Fibroblast of the aortic adventitia (primary cell): ENCODE measurements at regions not wholly inside any gene's neighbourhood (a gene's known extent, or its start where the extent isn't known, plus 50 kb on each side); places are given as distances from the start of the nearest gene placed in this dataset.
A peak's percentile ranks its signal among the peaks of the same experiment; 100 is the strongest.
"Not testable (repeated sequence)": the region's sequence is repeated elsewhere in the genome, so short reads cannot be mapped to it uniquely, and the experiment has no call there.

Source experiments
- DNase-seq: peaks from one replicate; pipeline ENCODE4 v3.0.0-alpha.2; 2010; ENCODE audit warnings: low read depth
- H3K4me3 ChIP-seq: 2 replicates; pipeline ENCODE4 v1.5.1; 2011; ENCODE audit warnings: low read depth, mild to moderate bottlenecking, control low read depth, low read length, moderate library complexity
- TF ChIP-seq, protein P1 (sequence below): IDR thresholded peaks from 2 replicates; pipeline ENCODE4 v1.5.1; 2011; ENCODE audit warnings: mild to moderate bottlenecking, low read length, control low read depth, inconsistent platforms; ENCODE audit not compliant: insufficient read depth

DNA sequence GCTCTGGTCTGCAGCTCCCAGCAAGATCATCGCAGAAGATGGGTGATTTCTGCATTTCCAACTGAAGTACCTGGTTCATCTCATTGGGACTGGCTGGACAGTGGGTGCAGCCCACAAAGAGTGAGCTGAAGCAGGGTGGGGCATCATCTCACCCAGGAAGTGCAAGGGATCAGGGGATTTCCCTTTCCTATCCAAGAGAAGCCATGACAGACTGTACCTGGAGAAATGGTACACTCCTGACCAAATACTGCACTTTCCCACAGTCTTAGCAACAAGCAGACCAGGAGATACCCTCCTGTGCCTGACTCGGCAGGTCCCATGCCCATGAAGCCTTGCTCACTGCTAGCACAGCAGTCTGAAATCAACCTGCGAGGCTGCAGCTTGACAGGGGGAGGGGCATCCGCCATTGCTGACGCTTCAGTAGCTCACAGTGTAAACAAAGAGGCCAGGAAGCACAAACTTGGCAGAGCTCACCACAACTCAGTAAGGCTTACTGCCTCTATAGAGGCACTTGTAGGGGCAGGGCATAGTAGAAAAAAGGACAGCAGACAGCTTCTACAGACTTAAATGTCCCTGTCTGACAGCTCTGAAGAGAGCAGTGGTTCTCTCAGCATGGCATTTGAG lies 60.5 kb downstream of the AREG start:
- DNase-seq, result peak; percentile 36
- H3K4me3 ChIP-seq, result not testable (repeated sequence)

DNA sequence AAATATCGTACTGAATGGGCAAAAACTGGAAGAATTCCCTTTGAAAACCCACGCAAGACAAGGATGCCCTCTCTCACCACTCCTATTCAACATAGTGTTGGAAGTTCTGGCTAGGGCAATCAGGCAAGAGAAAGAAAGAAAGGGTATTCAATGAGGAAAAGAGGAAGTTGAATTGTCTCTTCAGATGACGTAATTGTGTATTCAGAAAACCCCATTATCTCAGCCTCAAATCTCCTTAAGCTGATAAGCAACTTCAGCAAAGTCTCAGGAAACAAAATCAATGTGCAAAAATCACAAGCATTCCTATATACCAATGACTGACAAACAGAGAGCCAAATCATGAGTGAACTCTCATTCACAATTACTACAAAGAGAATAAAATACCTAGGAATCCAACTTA lies 64.4 kb downstream of the AREG start:
- H3K4me3 ChIP-seq, DNase-seq: not testable (repeated sequence)

DNA sequence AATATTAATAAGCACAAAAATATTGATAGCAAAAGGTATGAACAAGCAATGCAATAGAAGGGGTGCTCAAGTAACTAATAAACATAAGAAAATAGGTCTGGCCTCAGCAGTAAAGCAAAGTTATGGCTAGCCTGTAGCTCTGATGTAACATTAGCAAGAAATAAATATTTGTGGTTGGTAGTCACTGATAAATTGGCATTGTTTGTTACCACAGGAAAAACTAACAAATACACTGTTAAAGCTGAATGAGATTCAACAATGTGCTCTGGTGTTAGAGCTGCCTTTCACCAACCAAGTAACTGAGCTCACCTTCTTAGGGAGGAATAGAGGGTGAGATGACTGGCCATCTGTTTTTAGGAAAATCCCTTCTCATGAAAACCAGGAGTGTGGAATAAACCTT lies 71.4 kb downstream of the AREG start:
- DNase-seq, result peak; percentile 40
- TF ChIP-seq, protein P1, sequence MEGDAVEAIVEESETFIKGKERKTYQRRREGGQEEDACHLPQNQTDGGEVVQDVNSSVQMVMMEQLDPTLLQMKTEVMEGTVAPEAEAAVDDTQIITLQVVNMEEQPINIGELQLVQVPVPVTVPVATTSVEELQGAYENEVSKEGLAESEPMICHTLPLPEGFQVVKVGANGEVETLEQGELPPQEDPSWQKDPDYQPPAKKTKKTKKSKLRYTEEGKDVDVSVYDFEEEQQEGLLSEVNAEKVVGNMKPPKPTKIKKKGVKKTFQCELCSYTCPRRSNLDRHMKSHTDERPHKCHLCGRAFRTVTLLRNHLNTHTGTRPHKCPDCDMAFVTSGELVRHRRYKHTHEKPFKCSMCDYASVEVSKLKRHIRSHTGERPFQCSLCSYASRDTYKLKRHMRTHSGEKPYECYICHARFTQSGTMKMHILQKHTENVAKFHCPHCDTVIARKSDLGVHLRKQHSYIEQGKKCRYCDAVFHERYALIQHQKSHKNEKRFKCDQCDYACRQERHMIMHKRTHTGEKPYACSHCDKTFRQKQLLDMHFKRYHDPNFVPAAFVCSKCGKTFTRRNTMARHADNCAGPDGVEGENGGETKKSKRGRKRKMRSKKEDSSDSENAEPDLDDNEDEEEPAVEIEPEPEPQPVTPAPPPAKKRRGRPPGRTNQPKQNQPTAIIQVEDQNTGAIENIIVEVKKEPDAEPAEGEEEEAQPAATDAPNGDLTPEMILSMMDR, result no peak
- H3K4me3 ChIP-seq, result no peak overlapping the region

DNA sequence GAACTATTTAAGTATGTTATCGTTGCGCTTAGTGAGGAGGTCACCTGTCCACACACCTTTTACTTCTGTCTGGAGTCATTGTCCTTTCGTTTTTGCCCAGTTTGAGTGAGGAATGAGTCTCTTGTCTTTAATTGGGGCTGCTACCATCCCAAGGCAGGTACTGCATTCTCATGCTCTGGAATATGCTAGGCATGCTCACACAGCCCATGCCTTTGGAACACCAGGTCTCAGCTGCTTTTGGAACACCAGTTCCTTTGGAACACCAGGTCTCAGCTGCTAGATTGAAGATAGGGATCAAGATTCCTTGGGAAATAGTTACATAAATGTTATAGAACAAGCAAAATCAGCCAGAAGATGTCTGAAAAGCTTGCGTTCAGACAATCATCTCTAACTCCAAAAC lies 73.1 kb downstream of the AREG start:
- H3K4me3 ChIP-seq, result no peak overlapping the region
- no peak for DNase-seq
- TF ChIP-seq, protein P1, result no peak

DNA sequence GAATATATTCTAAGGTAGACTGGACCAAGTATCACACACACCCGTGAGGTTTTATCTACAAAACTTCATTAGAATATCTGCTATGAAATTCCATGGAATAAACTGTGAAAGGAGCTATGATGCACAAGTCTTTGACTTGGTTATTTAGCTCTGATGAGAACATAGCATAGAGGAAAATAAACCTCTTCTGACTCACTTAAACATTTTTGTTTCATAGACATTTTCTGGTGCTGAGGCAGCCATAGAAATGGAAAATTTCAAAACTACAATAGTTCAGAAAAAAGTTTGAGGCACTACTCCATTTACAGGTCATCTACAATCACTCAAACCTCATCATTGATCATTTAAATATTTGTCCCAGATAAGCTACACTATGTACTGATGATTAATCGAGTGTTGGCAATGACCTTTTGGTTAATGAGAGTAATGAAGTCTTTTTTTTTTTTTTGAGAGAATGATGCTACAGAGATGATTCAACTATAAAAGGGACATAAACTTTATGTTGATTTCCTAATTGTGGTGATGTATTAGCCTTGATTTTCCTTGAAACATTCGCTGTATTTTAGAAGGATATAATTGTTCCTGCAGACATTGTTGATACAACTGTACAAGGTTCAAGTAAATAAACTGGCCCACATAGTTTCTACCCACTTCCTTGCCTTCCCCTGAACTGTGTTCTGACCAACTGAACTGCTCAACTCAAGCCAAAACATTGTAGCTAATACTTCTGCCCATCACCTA lies 77.5 kb downstream of the AREG start:
- DNase-seq, result no peak
- H3K4me3 ChIP-seq, result no peak overlapping the region
- TF ChIP-seq, protein P1, result no peak

DNA sequence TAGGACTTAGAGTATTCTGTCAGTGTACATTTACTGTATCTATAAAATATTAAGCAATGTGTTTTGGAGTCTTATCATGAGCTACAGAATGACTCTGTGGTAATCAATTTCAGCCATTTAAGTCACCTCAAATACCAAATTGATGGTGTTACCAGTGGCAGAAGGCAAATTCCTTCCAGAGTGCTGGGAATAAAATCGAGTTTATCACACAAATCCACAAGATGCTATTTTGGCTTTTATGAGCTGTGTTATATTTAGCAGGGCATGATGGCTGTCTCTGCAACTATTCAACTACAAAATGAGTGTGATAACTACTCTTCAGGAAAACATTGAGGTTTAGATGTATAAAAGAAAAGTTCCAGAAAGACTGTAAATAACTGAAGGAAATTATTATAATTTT lies 78.2 kb downstream of the AREG start:
- TF ChIP-seq, protein P1, result no peak

DNA sequence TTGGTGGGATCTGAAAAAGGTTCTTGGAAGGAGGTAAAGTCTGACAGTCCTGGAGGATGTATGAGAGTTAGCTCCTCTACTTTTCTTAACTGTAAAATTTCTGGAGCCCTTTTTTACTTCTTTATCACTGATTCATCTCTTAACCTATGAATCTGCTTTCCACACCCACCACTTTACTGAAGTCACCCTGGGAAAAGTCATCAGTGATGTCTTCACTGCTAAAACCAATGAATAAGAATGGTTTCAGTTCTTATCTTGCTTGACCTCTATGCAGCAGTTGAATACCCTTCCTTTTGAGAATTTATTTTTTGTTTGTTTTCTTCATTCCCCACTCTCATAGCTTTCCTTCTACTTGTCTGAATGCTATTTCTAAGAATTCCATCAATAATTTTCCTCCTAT lies 80.0 kb downstream of the AREG start:
- DNase-seq, result no peak
- no peak overlapping the region for H3K4me3 ChIP-seq
- TF ChIP-seq, protein P1, result no peak

More for the DNA sequence above, 78.2 kb downstream of the AREG start:
- no peak for DNase-seq
- no peak overlapping the region for H3K4me3 ChIP-seq

DNA sequence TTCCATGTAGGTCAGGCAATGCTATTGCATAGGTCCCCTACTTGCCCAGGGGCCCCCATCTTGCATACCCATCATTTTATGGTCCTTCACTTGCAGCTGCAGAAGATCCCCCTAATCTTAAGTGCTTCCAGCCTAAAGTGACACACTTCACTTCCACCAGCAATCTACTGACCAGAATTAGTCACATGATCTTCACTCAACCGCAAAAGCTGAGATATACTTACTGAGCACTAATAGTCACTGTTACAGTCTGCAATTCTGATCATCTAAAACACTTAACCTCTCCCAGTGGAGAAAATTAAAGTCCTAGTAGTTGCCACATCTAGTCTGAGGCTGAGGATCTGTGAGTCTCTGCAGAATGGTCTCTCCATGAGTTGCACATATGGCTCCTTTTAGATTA lies 82.1 kb downstream of the AREG start:
- no peak overlapping the region for H3K4me3 ChIP-seq
- TF ChIP-seq, protein P1, result no peak
- no peak for DNase-seq
